Breast epithelium (tissue), 4 donors: ENCODE measurements at regions not wholly inside any gene's neighbourhood (a gene's known extent, or its start where the extent isn't known, plus 50 kb on each side); places are given as distances from the start of the nearest gene placed in this dataset.
"Not testable (repeated sequence)": the region's sequence is repeated elsewhere in the genome, so short reads cannot be mapped to it uniquely, and the experiment has no call there.

Source experiments
- DNase-seq, 2 donors: peaks; one replicate each; pipeline ENCODE4 v3.0.0-alpha.2; 2019; ENCODE audit warnings: low spot score in 2 of 2
- H3K27ac ChIP-seq, 2 donors: fragments of 200-600 bp; sonication (generic) in 1 of 2; one replicate each; pipeline ENCODE4 v1.5.1; 2016 to 2019; ENCODE audit warnings: mild to moderate bottlenecking in 1 of 2
- H3K27me3 ChIP-seq, 2 donors: fragments of 200-600 bp; sonication (generic) in 1 of 2; one replicate each; pipeline versions ENCODE4 v1.5.1 to v1.6.0; 2017 to 2019; ENCODE audit warnings: control low read depth in 1 of 2, mild to moderate bottlenecking in 1 of 2
- H3K36me3 ChIP-seq: fragments of 200-600 bp; one replicate; pipeline ENCODE4 v1.5.1; 2019
- H3K4me1 ChIP-seq, 2 donors: fragments of 200-600 bp; sonication (generic); one replicate each; pipeline ENCODE4 v1.5.1; 2016 to 2019; ENCODE audit warnings: control low read depth in 1 of 2
- H3K4me3 ChIP-seq, 3 donors: fragments of 200-600 bp; sonication (generic); 1 replicate in 2 of 3; 2 replicates in 1 of 3; pipeline ENCODE4 v1.5.1; 2016 to 2019; ENCODE audit warnings: mild to moderate bottlenecking in 3 of 3, moderate library complexity in 2 of 3
- H3K9me3 ChIP-seq, 2 donors: fragments of 200-600 bp; sonication (generic) in 1 of 2; one replicate each; pipeline ENCODE4 v1.5.1; 2016 to 2019; ENCODE audit warnings: control low read depth in 1 of 2
- CTCF ChIP-seq, 3 donors: fragments of 450-650 bp; IDR thresholded peaks; one replicate each; pipeline ENCODE4 v1.5.1; 2016 to 2017; ENCODE audit warnings: antibody characterized with exemption in 3 of 3, mild to moderate bottlenecking in 3 of 3, moderate library complexity in 3 of 3
- POLR2A ChIP-seq: fragments of 450-650 bp; IDR thresholded peaks from one replicate; pipeline ENCODE4 v1.6.1; 2016; ENCODE audit warnings: antibody characterized with exemption, mild to moderate bottlenecking, moderate library complexity
- POLR2AphosphoS5 ChIP-seq, 3 donors: sonication (generic); formaldehyde crosslinking; IDR thresholded peaks; one replicate each; pipeline ENCODE4 v1.6.1; 2017; ENCODE audit warnings: antibody characterized with exemption in 3 of 3
- intact Hi-C: fragments of 100-400 bp; cut with DNase I; formaldehyde crosslinking; loops from one replicate; pipeline ENCODE4 v1.15.1; 2023; ENCODE audit warnings: low total_unique reads

- no peaks in the 10 kb centered on the region for H3K9me3 ChIP-seq
- no peaks in the 10 kb centered on the region for H3K36me3 ChIP-seq
- intact Hi-C loops = loop anchor here (5.0 kb wide), 1 partner anchor 359 kb away; no protein-coding TSS in a partner anchor
- no peak for DNase-seq
- H3K4me3 ChIP-seq = no peak overlapping the region
- no peak for TF ChIP-seq POLR2AphosphoS5 (IDR thresholded peaks at IDR 0.05)
- TF ChIP-seq POLR2A = no peak
- TF ChIP-seq CTCF (IDR thresholded peaks at IDR 0.05) = no peak
- H3K4me1 ChIP-seq = no peaks in the 10 kb centered on the region
- no peak overlapping the region for H3K27ac ChIP-seq
- H3K27me3 ChIP-seq = no peaks in the 10 kb centered on the region
These were observed 676.4 kb upstream of the NRP1 start for GRCh38 chr10:34010891-34011290.

- not testable (repeated sequence) for H3K27me3 ChIP-seq, DNase-seq, H3K36me3 ChIP-seq, H3K9me3 ChIP-seq, H3K27ac ChIP-seq, H3K4me3 ChIP-seq, H3K4me1 ChIP-seq
- intact Hi-C loops = loop anchor here (5.0 kb wide), 1 partner anchor 358 kb away; no protein-coding TSS in a partner anchor
These were observed 675.8 kb upstream of the NRP1 start for GRCh38 chr10:34010228-34010627.

GRCh38 chr10:34008656-34009055 lies 674.2 kb upstream of the NRP1 start:
- no peaks in the 10 kb centered on the region for H3K9me3 ChIP-seq
- no peak overlapping the region for H3K4me3 ChIP-seq
- H3K36me3 ChIP-seq = no peaks in the 10 kb centered on the region
- H3K27ac ChIP-seq = no peak overlapping the region
- no peak for DNase-seq
- H3K4me1 ChIP-seq = no peaks in the 10 kb centered on the region
- intact Hi-C loops = no loop called here
- no peaks in the 10 kb centered on the region for H3K27me3 ChIP-seq
- TF ChIP-seq POLR2AphosphoS5 (IDR thresholded peaks at IDR 0.05) (no peak), CTCF (IDR thresholded peaks at IDR 0.05) (no peak), POLR2A (no peak)

GRCh38 chr10:34006471-34006870 lies 672.0 kb upstream of the NRP1 start:
- DNase-seq = no peak
- Histone ChIP-seq H3K36me3 (no peaks in the 10 kb centered on the region), H3K9me3 (no peaks in the 10 kb centered on the region), H3K27me3 (no peaks in the 10 kb centered on the region), H3K4me3 (no peak overlapping the region), H3K4me1 (no peaks in the 10 kb centered on the region), H3K27ac (no peak overlapping the region)
- TF ChIP-seq CTCF (IDR thresholded peaks at IDR 0.05) (no peak), POLR2AphosphoS5 (IDR thresholded peaks at IDR 0.05) (no peak), POLR2A (no peak)
- intact Hi-C loops = no loop called here

GRCh38 chr10:34003561-34003960 lies 669.1 kb upstream of the NRP1 start:
- H3K36me3 ChIP-seq = no peaks in the 10 kb centered on the region
- intact Hi-C loops = no loop called here
- no peak overlapping the region for H3K27ac ChIP-seq
- H3K4me1 ChIP-seq = no peaks in the 10 kb centered on the region
- no peaks in the 10 kb centered on the region for H3K9me3 ChIP-seq
- TF ChIP-seq CTCF (IDR thresholded peaks at IDR 0.05) (no peak), POLR2AphosphoS5 (IDR thresholded peaks at IDR 0.05) (no peak), POLR2A (no peak)
- no peak for DNase-seq
- H3K4me3 ChIP-seq = no peak overlapping the region
- H3K27me3 ChIP-seq = no peaks in the 10 kb centered on the region

- DNase-seq = no peak
These were observed 668.4 kb upstream of the NRP1 start for GRCh38 chr10:34002896-34003295.

More at GRCh38 chr10:34002896-34003295, 668.4 kb upstream of the NRP1 start:
- no peaks in the 10 kb centered on the region for H3K27me3 ChIP-seq
- H3K27ac ChIP-seq = no peak overlapping the region
- H3K4me3 ChIP-seq = no peak overlapping the region
- TF ChIP-seq POLR2A (no peak), CTCF (IDR thresholded peaks at IDR 0.05) (no peak), POLR2AphosphoS5 (IDR thresholded peaks at IDR 0.05) (no peak)
- H3K36me3 ChIP-seq = no peaks in the 10 kb centered on the region
- intact Hi-C loops = no loop called here
- H3K4me1 ChIP-seq = no peaks in the 10 kb centered on the region
- no peaks in the 10 kb centered on the region for H3K9me3 ChIP-seq
